OCI-LY7 (cell line): ENCODE measurements at regions not wholly inside any gene's neighbourhood (a gene's known extent, or its start where the extent isn't known, plus 50 kb on each side); places are given as distances from the start of the nearest gene placed in this dataset.
"Not testable (repeated sequence)": the region's sequence is repeated elsewhere in the genome, so short reads cannot be mapped to it uniquely, and the experiment has no call there.

Experiments
- CTCF ChIP-seq: fragments of 200-600 bp; sonication (generic); conservative IDR thresholded peaks from 2 replicates; pipeline ENCODE4 v1.5.1; 2014; ENCODE audit warnings: mild to moderate bottlenecking, antibody characterized with exemption, low read length, moderate library complexity, mixed read lengths
- EZH2phosphoT487 ChIP-seq: fragments of 200-600 bp; sonication (generic); IDR thresholded peaks from 2 replicates; pipeline ENCODE4 v1.6.1; 2018; ENCODE audit warnings: low read depth, borderline replicate concordance, mild to moderate bottlenecking, mixed run types, antibody characterized with exemption, low read length, moderate library complexity, mixed read lengths

GRCh38 chr14:22238320-22238719 lies 350.7 kb downstream of the DAD1 start:
- TF ChIP-seq CTCF, EZH2phosphoT487: not testable (repeated sequence)
